Right lobe of liver (tissue), 4 donors: ENCODE measurements at regions not wholly inside any gene's neighbourhood (a gene's known extent, or its start where the extent isn't known, plus 50 kb on each side); places are given as distances from the start of the nearest gene placed in this dataset.

ENCODE experiments used
- POLR2A ChIP-seq: fragments of 450-650 bp; IDR thresholded peaks from one replicate; pipeline ENCODE4 v1.6.1; 2017; ENCODE audit warnings: antibody characterized with exemption, mild to moderate bottlenecking
- TF ChIP-seq, protein P1 (sequence below), 4 donors: fragments of 200-600 bp in 3 of 4; fragments of 450-650 bp in 1 of 4; IDR thresholded peaks; one replicate each; pipeline versions ENCODE4 v1.5.1 to v1.8.0; 2016 to 2022; ENCODE audit warnings: antibody characterized with exemption in 4 of 4, mild to moderate bottlenecking in 2 of 4
- donor health status: DM: no; HTN: no; CAD: no.
- donor health status: DM: no; HTN: no; CAD: no.
- donor health status: DM: no; HTN: yes; CAD: no.

DNA sequence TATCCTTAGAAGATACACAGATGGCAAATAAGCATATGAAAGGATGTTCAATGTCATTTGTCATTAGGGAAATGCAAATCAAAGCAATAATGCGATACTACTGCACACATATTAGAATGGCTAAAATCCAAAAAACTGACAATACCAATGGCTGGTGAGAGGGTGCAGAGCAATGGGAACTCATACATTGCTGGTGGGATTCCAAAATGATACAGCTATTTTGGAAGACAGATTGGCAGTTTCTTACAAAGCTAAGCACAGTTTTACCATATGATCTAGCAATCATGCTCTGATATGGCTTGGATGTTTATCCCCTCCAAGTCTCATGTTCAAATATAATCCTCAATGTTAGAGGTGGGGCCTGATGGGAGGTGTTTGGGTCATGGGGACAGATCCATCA is 122.6 kb downstream of the KCTD15 start:
- TF ChIP-seq, protein P1, sequence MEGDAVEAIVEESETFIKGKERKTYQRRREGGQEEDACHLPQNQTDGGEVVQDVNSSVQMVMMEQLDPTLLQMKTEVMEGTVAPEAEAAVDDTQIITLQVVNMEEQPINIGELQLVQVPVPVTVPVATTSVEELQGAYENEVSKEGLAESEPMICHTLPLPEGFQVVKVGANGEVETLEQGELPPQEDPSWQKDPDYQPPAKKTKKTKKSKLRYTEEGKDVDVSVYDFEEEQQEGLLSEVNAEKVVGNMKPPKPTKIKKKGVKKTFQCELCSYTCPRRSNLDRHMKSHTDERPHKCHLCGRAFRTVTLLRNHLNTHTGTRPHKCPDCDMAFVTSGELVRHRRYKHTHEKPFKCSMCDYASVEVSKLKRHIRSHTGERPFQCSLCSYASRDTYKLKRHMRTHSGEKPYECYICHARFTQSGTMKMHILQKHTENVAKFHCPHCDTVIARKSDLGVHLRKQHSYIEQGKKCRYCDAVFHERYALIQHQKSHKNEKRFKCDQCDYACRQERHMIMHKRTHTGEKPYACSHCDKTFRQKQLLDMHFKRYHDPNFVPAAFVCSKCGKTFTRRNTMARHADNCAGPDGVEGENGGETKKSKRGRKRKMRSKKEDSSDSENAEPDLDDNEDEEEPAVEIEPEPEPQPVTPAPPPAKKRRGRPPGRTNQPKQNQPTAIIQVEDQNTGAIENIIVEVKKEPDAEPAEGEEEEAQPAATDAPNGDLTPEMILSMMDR (IDR thresholded peaks at IDR 0.05): no peak
- no peak for TF ChIP-seq POLR2A
